C4-2B (cell line): ENCODE measurements at regions not wholly inside any gene's neighbourhood (a gene's known extent, or its start where the extent isn't known, plus 50 kb on each side); places are given as distances from the start of the nearest gene placed in this dataset.

ENCODE experiments used
- CTCF ChIP-seq: fragments of 450-650 bp; conservative IDR thresholded peaks from 2 replicates; pipeline ENCODE4 v1.5.1; 2017; ENCODE audit warnings: mild to moderate bottlenecking
- ZFX ChIP-seq: fragments of 450-650 bp; IDR thresholded peaks from 2 replicates; pipeline ENCODE4 v1.6.1; 2017

GRCh38 chr18:60469387-60470100 lies 97.0 kb upstream of the MC4R start:
- TF ChIP-seq CTCF (no peak), ZFX (no peak)
